ENCODE measurements at regions not wholly inside any gene's neighbourhood (a gene's known extent, or its start where the extent isn't known, plus 50 kb on each side); places are given as distances from the start of the nearest gene placed in this dataset.
"Not testable (repeated sequence)": the region's sequence is repeated elsewhere in the genome, so short reads cannot be mapped to it uniquely, and the experiment has no call there.

DNA sequence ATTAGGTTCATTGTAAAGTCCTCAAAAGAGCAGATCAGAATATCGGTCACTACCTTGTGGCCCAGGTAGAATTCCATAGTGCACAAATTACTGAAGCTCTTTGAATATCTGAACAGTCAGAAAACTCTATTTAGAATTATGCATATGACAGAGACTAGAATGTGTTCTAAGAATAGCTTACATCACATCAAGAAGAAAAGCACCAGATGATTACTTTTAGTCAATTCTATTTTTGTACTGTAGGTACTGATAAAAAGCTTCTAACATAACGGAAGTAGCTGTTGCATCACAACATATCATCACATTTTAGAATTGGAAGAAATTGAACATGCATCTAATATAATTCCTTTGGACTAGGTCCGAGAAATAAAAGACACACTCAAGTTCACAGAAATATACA lies 946.6 kb upstream of the ARRDC3 start:
- CTCF ChIA-PET = interaction anchor here (1.1 to 2.7 kb wide), 3 partner anchors 9 to 19 kb away, joined by 3 to 10 read pairs (median 4); no protein-coding TSS in a partner anchor
- POLR2A ChIA-PET = no interaction called here
- no peak for DNase-seq (ENCODE audit: extremely low spot score)
- TF ChIP-seq, protein P1, sequence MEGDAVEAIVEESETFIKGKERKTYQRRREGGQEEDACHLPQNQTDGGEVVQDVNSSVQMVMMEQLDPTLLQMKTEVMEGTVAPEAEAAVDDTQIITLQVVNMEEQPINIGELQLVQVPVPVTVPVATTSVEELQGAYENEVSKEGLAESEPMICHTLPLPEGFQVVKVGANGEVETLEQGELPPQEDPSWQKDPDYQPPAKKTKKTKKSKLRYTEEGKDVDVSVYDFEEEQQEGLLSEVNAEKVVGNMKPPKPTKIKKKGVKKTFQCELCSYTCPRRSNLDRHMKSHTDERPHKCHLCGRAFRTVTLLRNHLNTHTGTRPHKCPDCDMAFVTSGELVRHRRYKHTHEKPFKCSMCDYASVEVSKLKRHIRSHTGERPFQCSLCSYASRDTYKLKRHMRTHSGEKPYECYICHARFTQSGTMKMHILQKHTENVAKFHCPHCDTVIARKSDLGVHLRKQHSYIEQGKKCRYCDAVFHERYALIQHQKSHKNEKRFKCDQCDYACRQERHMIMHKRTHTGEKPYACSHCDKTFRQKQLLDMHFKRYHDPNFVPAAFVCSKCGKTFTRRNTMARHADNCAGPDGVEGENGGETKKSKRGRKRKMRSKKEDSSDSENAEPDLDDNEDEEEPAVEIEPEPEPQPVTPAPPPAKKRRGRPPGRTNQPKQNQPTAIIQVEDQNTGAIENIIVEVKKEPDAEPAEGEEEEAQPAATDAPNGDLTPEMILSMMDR (IDR thresholded peaks at IDR 0.05; ENCODE audit: control extremely low read depth, extremely low read depth, low read depth, missing control alignments) = no peak

- no peak for DNase-seq (ENCODE audit: extremely low spot score)
- CTCF ChIA-PET = interaction anchor here (2.1 to 2.7 kb wide), 2 partner anchors 10 to 19 kb away, joined by 4 to 10 read pairs; no protein-coding TSS in a partner anchor
- POLR2A ChIA-PET = no interaction called here
- TF ChIP-seq, protein P1 (IDR thresholded peaks at IDR 0.05; ENCODE audit: control extremely low read depth, extremely low read depth, low read depth, missing control alignments) = no peak
Measured at GRCh38 chr5:92328584-92329259, 945.6 kb upstream of the ARRDC3 start.

DNA sequence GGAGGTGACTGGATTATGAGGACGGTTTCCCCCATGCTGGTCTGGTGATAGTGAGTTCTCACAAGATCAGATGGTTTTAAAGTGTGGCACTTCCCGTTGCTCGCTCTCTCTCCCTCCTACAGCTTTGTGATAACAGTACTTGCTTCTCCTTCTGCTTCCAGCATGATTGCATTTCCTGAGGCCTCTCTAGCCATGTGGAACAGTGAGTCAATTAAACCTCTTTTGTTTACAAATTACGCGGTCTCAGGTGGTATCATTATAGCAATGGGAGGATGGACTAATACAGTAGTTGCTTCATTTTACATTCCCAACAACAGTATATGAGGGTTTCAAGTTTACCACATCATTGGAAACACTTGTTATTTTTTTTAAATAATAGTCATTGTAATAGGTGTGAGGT lies 937.3 kb upstream of the ARRDC3 start:
- TF ChIP-seq, protein P1 (IDR thresholded peaks at IDR 0.05; ENCODE audit: control extremely low read depth, extremely low read depth, low read depth, missing control alignments) = no peak
- CTCF ChIA-PET = no interaction called here
- POLR2A ChIA-PET = no interaction called here
- DNase-seq (ENCODE audit: extremely low spot score) = no peak

DNA sequence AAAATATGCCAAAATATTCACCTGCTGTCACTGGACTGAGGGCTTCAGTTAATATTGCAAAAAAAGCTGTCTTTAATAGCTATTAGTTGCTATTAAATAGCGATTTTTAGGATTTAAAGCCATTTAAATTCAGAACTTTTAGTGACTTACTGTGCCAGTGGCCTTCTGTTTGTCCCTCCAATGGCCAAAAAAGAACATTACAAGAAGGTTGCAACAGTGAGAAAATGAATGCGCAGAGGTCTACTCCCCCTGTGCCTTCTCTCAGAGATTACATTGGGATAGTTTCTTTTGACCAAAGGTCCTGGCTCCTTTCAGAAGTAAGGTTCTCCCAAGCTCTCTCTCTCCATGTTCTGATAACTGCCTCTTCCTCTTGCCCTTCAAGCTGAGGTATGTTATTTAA lies 930.3 kb upstream of the ARRDC3 start:
- TF ChIP-seq, protein P1 (IDR thresholded peaks at IDR 0.05; ENCODE audit: control extremely low read depth, extremely low read depth, low read depth, missing control alignments) = no peak
- no peak for DNase-seq (ENCODE audit: extremely low spot score)
- ChIA-PET CTCF (no interaction called here), POLR2A (no interaction called here)

- peak; percentile 7 for DNase-seq (ENCODE audit: extremely low spot score)
- CTCF ChIA-PET = no interaction called here
- TF ChIP-seq, protein P1 (IDR thresholded peaks at IDR 0.05; ENCODE audit: control extremely low read depth, extremely low read depth, low read depth, missing control alignments) = peak; percentile 46
- POLR2A ChIA-PET = no interaction called here
Measured at GRCh38 chr5:92309336-92309991, 926.3 kb upstream of the ARRDC3 start.

- CTCF ChIA-PET = no interaction called here
- no peak for DNase-seq (ENCODE audit: extremely low spot score)
- TF ChIP-seq, protein P1 (IDR thresholded peaks at IDR 0.05; ENCODE audit: control extremely low read depth, extremely low read depth, low read depth, missing control alignments) = no peak
- POLR2A ChIA-PET = no interaction called here
Measured at GRCh38 chr5:92308679-92309078, 925.6 kb upstream of the ARRDC3 start.

GRCh38 chr5:92302356-92302755 lies 919.2 kb upstream of the ARRDC3 start:
- POLR2A ChIA-PET; DNase-seq (ENCODE audit: extremely low spot score); CTCF ChIA-PET: not testable (repeated sequence)

Data from GM10248 (cell line).